Breast epithelium (tissue), 4 donors: ENCODE measurements at regions not wholly inside any gene's neighbourhood (a gene's known extent, or its start where the extent isn't known, plus 50 kb on each side); places are given as distances from the start of the nearest gene placed in this dataset.

Experiments used
- DNase-seq, 2 donors: peaks; one replicate each; pipeline ENCODE4 v3.0.0-alpha.2; 2019; ENCODE audit warnings: low spot score in 2 of 2
- H3K27ac ChIP-seq, 2 donors: fragments of 200-600 bp; sonication (generic) in 1 of 2; one replicate each; pipeline ENCODE4 v1.5.1; 2016 to 2019; ENCODE audit warnings: mild to moderate bottlenecking in 1 of 2
- H3K27me3 ChIP-seq, 2 donors: fragments of 200-600 bp; sonication (generic) in 1 of 2; one replicate each; pipeline versions ENCODE4 v1.5.1 to v1.6.0; 2017 to 2019; ENCODE audit warnings: control low read depth in 1 of 2, mild to moderate bottlenecking in 1 of 2
- H3K36me3 ChIP-seq: fragments of 200-600 bp; one replicate; pipeline ENCODE4 v1.5.1; 2019
- H3K4me1 ChIP-seq, 2 donors: fragments of 200-600 bp; sonication (generic); one replicate each; pipeline ENCODE4 v1.5.1; 2016 to 2019; ENCODE audit warnings: control low read depth in 1 of 2
- H3K4me3 ChIP-seq, 3 donors: fragments of 200-600 bp; sonication (generic); 1 replicate in 2 of 3; 2 replicates in 1 of 3; pipeline ENCODE4 v1.5.1; 2016 to 2019; ENCODE audit warnings: mild to moderate bottlenecking in 3 of 3, moderate library complexity in 2 of 3
- H3K9me3 ChIP-seq, 2 donors: fragments of 200-600 bp; sonication (generic) in 1 of 2; one replicate each; pipeline ENCODE4 v1.5.1; 2016 to 2019; ENCODE audit warnings: control low read depth in 1 of 2
- POLR2A ChIP-seq: fragments of 450-650 bp; IDR thresholded peaks from one replicate; pipeline ENCODE4 v1.6.1; 2016; ENCODE audit warnings: antibody characterized with exemption, mild to moderate bottlenecking, moderate library complexity
- POLR2AphosphoS5 ChIP-seq, 3 donors: sonication (generic); formaldehyde crosslinking; IDR thresholded peaks; one replicate each; pipeline ENCODE4 v1.6.1; 2017; ENCODE audit warnings: antibody characterized with exemption in 3 of 3
- intact Hi-C: fragments of 100-400 bp; cut with DNase I; formaldehyde crosslinking; loops from one replicate; pipeline ENCODE4 v1.15.1; 2023; ENCODE audit warnings: low total_unique reads
- TF ChIP-seq, protein P1 (sequence below), 3 donors: fragments of 450-650 bp; IDR thresholded peaks; one replicate each; pipeline ENCODE4 v1.5.1; 2016 to 2017; ENCODE audit warnings: antibody characterized with exemption in 3 of 3, mild to moderate bottlenecking in 3 of 3, moderate library complexity in 3 of 3

DNA sequence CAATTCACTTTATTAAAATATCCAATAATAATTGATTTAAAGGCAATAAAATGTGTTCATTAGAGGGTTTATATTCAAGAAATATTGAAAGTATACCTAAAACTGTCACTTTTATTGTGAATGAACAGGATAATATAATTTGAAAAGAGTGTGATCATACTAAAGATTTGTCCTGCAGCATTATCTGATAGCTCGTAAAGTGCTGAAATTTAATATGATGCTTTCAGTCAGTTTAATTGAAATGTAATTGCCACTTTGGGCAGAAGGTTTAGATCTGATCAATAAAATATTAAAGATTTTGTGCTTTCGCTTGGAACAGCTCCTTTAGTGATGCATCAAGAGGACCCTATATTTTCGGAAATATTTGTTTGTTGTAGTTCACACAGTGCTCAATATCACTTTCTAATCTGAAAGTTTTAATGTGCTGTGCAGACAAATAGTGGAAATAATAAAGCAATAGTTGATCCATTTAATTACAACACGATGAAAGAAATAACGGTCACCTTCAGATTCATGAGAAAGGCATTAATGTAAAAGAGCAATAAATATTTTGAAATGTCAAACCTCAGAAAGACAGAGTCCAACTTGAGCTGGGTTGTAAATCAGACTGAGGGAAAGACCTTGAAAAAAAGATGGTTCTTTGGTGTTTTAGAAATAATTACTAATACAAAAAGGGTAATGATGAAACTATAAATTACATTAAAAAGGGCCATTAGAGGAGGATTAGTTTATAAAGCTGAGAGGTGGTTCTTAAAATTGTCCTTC is 129.7 kb upstream of the MEIS2 start:
- H3K27ac ChIP-seq, result no peak overlapping the region
- H3K36me3 ChIP-seq, result no peaks in the 10 kb centered on the region
- intact Hi-C loops, result no loop called here
- no peaks in the 10 kb centered on the region for H3K27me3 ChIP-seq
- DNase-seq, result no peak
- H3K4me3 ChIP-seq, result no peak overlapping the region
- H3K4me1 ChIP-seq, result no peaks in the 10 kb centered on the region
- TF ChIP-seq POLR2AphosphoS5 (IDR thresholded peaks at IDR 0.05) (no peak), POLR2A (no peak)
- TF ChIP-seq, protein P1, sequence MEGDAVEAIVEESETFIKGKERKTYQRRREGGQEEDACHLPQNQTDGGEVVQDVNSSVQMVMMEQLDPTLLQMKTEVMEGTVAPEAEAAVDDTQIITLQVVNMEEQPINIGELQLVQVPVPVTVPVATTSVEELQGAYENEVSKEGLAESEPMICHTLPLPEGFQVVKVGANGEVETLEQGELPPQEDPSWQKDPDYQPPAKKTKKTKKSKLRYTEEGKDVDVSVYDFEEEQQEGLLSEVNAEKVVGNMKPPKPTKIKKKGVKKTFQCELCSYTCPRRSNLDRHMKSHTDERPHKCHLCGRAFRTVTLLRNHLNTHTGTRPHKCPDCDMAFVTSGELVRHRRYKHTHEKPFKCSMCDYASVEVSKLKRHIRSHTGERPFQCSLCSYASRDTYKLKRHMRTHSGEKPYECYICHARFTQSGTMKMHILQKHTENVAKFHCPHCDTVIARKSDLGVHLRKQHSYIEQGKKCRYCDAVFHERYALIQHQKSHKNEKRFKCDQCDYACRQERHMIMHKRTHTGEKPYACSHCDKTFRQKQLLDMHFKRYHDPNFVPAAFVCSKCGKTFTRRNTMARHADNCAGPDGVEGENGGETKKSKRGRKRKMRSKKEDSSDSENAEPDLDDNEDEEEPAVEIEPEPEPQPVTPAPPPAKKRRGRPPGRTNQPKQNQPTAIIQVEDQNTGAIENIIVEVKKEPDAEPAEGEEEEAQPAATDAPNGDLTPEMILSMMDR (IDR thresholded peaks at IDR 0.05), result no peak
- H3K9me3 ChIP-seq, result peaks cover 0 to 5% of the 10 kb centered on the region in 2 donors

DNA sequence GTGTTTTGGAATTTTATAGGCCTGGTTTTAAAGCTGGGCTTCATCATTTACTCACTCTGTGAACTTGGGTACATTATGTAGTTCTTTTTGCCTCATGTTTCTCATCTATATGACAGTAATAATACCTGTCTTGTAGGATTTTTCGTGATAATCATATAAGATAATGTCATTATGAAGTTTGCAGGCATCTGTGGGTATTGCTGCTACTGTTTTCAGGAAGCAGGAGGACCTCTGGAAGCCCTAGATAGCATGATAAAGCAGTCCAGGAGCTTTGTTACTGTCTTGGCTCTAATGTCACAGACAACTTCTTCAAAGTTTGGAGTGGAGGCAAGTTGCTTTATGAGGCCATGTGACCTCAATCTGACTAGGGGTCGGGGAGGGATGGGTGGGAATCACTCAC is 145.0 kb upstream of the MEIS2 start:
- intact Hi-C loops, result no loop called here
- Histone ChIP-seq H3K27me3 (no peaks in the 10 kb centered on the region), H3K27ac (no peak overlapping the region), H3K4me3 (no peak overlapping the region), H3K9me3 (no peaks in the 10 kb centered on the region), H3K4me1 (no peaks in the 10 kb centered on the region), H3K36me3 (no peaks in the 10 kb centered on the region)
- no peak for DNase-seq
- TF ChIP-seq POLR2A, result no peak
- TF ChIP-seq POLR2AphosphoS5 (IDR thresholded peaks at IDR 0.05), result no peak
- TF ChIP-seq, protein P1 (IDR thresholded peaks at IDR 0.05), result no peak

- Histone ChIP-seq H3K27ac (no peak overlapping the region), H3K4me1 (no peaks in the 10 kb centered on the region), H3K27me3 (no peaks in the 10 kb centered on the region), H3K4me3 (no peak overlapping the region), H3K36me3 (no peaks in the 10 kb centered on the region), H3K9me3 (no peaks in the 10 kb centered on the region)
- intact Hi-C loops, result no loop called here
- DNase-seq, result no peak
- TF ChIP-seq POLR2AphosphoS5 (IDR thresholded peaks at IDR 0.05), result no peak
- no peak for TF ChIP-seq POLR2A
- TF ChIP-seq, protein P1 (IDR thresholded peaks at IDR 0.05), result no peak
Observed at GRCh38 chr15:37246065-37246464, 145.7 kb upstream of the MEIS2 start.

DNA sequence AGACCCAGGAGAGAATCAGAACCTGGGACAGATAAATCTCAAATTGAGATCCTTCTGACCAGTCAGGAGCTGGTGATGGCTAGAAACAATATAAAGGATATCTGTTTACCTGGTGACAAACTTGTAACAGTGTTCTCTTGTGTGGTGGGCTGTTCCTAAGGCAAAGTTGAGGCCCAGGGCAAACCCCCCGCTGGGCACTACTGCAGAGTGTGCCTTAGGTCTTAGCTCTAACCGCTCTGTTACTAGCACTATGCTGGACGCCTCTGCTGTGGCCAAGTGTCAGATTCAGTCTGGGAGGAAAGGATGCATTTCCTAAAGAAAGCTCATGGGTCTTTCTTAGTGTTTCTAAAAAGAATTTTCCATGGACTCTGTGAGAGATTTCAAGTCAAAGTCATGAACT is 146.5 kb upstream of the MEIS2 start:
- H3K27ac ChIP-seq, result no peak overlapping the region
- intact Hi-C loops, result no loop called here
- TF ChIP-seq, protein P1 (IDR thresholded peaks at IDR 0.05), result no peak
- TF ChIP-seq POLR2A (no peak), POLR2AphosphoS5 (IDR thresholded peaks at IDR 0.05) (no peak)
- no peaks in the 10 kb centered on the region for H3K36me3 ChIP-seq
- H3K27me3 ChIP-seq, result no peaks in the 10 kb centered on the region
- no peak overlapping the region for H3K4me3 ChIP-seq
- no peaks in the 10 kb centered on the region for H3K9me3 ChIP-seq
- no peak for DNase-seq
- H3K4me1 ChIP-seq, result no peaks in the 10 kb centered on the region

DNA sequence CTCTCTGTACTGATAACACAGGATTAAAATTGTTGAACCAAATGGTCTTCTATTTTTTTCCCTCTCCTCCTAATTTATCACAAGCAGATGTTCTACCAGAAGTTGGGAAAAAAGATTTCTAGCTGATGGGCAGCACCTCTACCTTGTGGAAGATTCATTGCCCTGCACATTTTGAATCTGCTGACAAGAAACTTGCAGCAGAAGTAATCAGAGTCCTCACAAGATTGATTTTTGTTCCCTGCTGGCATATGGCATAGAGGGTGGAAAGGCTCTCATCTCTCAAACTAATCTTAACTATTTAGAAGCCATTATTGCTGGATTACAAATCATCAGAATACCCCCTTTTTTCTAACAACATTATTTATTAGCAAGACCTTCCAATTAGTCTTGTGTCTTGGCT is 148.9 kb upstream of the MEIS2 start:
- Histone ChIP-seq H3K4me3 (no peak overlapping the region), H3K36me3 (no peaks in the 10 kb centered on the region), H3K27me3 (no peaks in the 10 kb centered on the region), H3K4me1 (no peaks in the 10 kb centered on the region), H3K9me3 (no peaks in the 10 kb centered on the region), H3K27ac (no peak overlapping the region)
- no peak for DNase-seq
- TF ChIP-seq POLR2AphosphoS5 (IDR thresholded peaks at IDR 0.05) (no peak), POLR2A (no peak)
- TF ChIP-seq, protein P1 (IDR thresholded peaks at IDR 0.05), result no peak
- intact Hi-C loops, result no loop called here
